Panc1 (cell line): ENCODE measurements at regions not wholly inside any gene's neighbourhood (a gene's known extent, or its start where the extent isn't known, plus 50 kb on each side); places are given as distances from the start of the nearest gene placed in this dataset.

Experiments
- ATAC-seq: fragments of 200-7000 bp; cut with Tn5 transposase; 2 replicates; pipeline ENCODE4 v1.9.1; 2020; ENCODE audit warnings: mild to moderate bottlenecking, moderate library complexity
- BruUV-seq: library from RNA; stranded (reverse); fragments of 400-500 nt; replicated peaks from 2 replicates; lab custom pipeline; 2021; lab: Mats Ljungman, UMichigan
- CTCF ChIA-PET: fragments of 300-600 bp; sonication (Branson Sonifier 250); formaldehyde crosslinking; loops from one replicate; lab custom pipeline; 2022; ENCODE audit warnings: antibody characterized with exemption; lab: Charles Lee
- POLR2A ChIA-PET: fragments of 300-600 bp; sonication (Branson Sonifier 250); formaldehyde crosslinking; loops from one replicate; lab custom pipeline; 2022; ENCODE audit warnings: antibody characterized with exemption; lab: Charles Lee
- DNase-seq: peaks from one replicate; pipeline ENCODE4 v3.0.0-alpha.2; 2010; ENCODE audit warnings: low read depth, low spot score
- H3K27ac ChIP-seq: 2 replicates; pipeline ENCODE4 v1.5.1; 2011; ENCODE audit warnings: mild to moderate bottlenecking, low read length, inconsistent platforms
- H3K27me3 ChIP-seq: fragments of 200-500 bp; sonication (Bioruptor generic); 2 replicates; pipeline ENCODE4 v1.6.0; 2014; ENCODE audit warnings: low read length, inconsistent platforms; ENCODE audit not compliant: control insufficient read depth, insufficient read depth
- H3K36me3 ChIP-seq: fragments of 200-500 bp; sonication (Bioruptor generic); 2 replicates; pipeline ENCODE4 v1.5.1; 2014; ENCODE audit warnings: inconsistent platforms, mild to moderate bottlenecking, low read length, moderate library complexity; ENCODE audit not compliant: control insufficient read depth, insufficient read depth
- H3K4me1 ChIP-seq: 2 replicates; pipeline ENCODE4 v1.5.1; 2011; ENCODE audit warnings: inconsistent platforms, mild to moderate bottlenecking, low read length, moderate library complexity; ENCODE audit not compliant: control insufficient read depth, insufficient read depth
- H3K4me3 ChIP-seq, 2 experiments: 2 replicates each; pipeline ENCODE4 v1.5.1; 2011 to 2012; ENCODE audit warnings: low read depth in 2 of 2, low read length in 2 of 2, mild to moderate bottlenecking in 2 of 2, inconsistent platforms in 1 of 2, moderate library complexity in 1 of 2
- H3K9me3 ChIP-seq: fragments of 200-500 bp; sonication (Bioruptor generic); 2 replicates; pipeline ENCODE4 v1.5.1; 2014; ENCODE audit warnings: low read depth, mild to moderate bottlenecking, inconsistent platforms, low read length, moderate library complexity; ENCODE audit not compliant: control insufficient read depth, insufficient read depth
- CTCF ChIP-seq: fragments of 450-650 bp; IDR thresholded peaks from 2 replicates; pipeline ENCODE4 v1.5.1; 2017; ENCODE audit warnings: mild to moderate bottlenecking
- POLR2AphosphoS5 ChIP-seq: IDR thresholded peaks from 2 replicates; pipeline ENCODE4 v1.6.1; 2012; ENCODE audit warnings: mild to moderate bottlenecking, low read depth, low read length, moderate library complexity
- REST ChIP-seq, 2 experiments: IDR thresholded peaks; 2 replicates each; pipeline ENCODE4 v1.6.1; 2011 to 2012; ENCODE audit warnings: low read depth in 2 of 2, control low read depth in 1 of 2, low read length in 1 of 2, mild to moderate bottlenecking in 1 of 2, moderate library complexity in 1 of 2; ENCODE audit not compliant: insufficient read depth in 1 of 2
- SIN3A ChIP-seq: IDR thresholded peaks from 2 replicates; pipeline ENCODE4 v1.6.1; 2012; ENCODE audit warnings: low read depth, mild to moderate bottlenecking, low read length, moderate library complexity, borderline replicate concordance; ENCODE audit not compliant: insufficient read depth
- TCF7L2 ChIP-seq: IDR thresholded peaks from 2 replicates; pipeline ENCODE4 v1.6.1; 2011; ENCODE audit warnings: mild to moderate bottlenecking, low read depth, low read length, inconsistent platforms
- in situ Hi-C: cut with HindIII; loops from 2 replicates; pipeline ENCODE4 v1.10.0; 2016; ENCODE audit warnings: low sequenced_read_pairs, low pct_unique_long_range_greater_than_20kb
- intact Hi-C: fragments of 100-400 bp; cut with micrococcal nuclease; formaldehyde crosslinking; loops from one replicate; pipeline ENCODE4 v1.10.0; 2022; ENCODE audit not compliant: unreplicated experiment

- in situ Hi-C loops (no loop called here), intact Hi-C loops (no loop called here)
- ChIA-PET CTCF (no interaction called here), POLR2A (no interaction called here)
- Histone ChIP-seq H3K9me3 (no peaks in the 10 kb centered on the region), H3K27ac (no peak overlapping the region), H3K4me1 (no peaks in the 10 kb centered on the region), H3K27me3 (no peaks in the 10 kb centered on the region), H3K36me3 (no peaks in the 10 kb centered on the region), H3K4me3 (no peak overlapping the region)
- TF ChIP-seq SIN3A (no peak), TCF7L2 (no peak), POLR2AphosphoS5 (no peak), REST (IDR thresholded peaks at IDR 0.05; ENCODE audit: insufficient read depth in 1 of 2, low read depth in 2 of 2, low read length in 1 of 2) (no peak), CTCF (no peak)
- ATAC-seq (no peak), DNase-seq (no peak)
- no TSS peak for BruUV-seq
These were observed 125.3 kb upstream of the MAOA start for GRCh38 chrX:43530837-43531236.

- Histone ChIP-seq H3K36me3 (no peaks in the 10 kb centered on the region), H3K9me3 (no peaks in the 10 kb centered on the region), H3K27me3 (no peaks in the 10 kb centered on the region), H3K4me1 (no peaks in the 10 kb centered on the region), H3K4me3 (no peak overlapping the region), H3K27ac (no peak overlapping the region)
- intact Hi-C loops = no loop called here
- POLR2A ChIA-PET = no interaction called here
- no TSS peak for BruUV-seq
- TF ChIP-seq TCF7L2 = no peak
- ATAC-seq (no peak), DNase-seq (no peak)
- CTCF ChIA-PET = no interaction called here
- in situ Hi-C loops = no loop called here
These were observed 115.8 kb upstream of the MAOA start for GRCh38 chrX:43540318-43540717.

GRCh38 chrX:43551590-43551989, 104.5 kb upstream of the MAOA start:
- intact Hi-C loops (loop anchor here (10.0 kb wide), 1 partner anchor 197 kb away; no protein-coding TSS in a partner anchor), in situ Hi-C loops (no loop called here)
- no TSS peak for BruUV-seq
- H3K36me3 ChIP-seq = no peaks in the 10 kb centered on the region
- TF ChIP-seq POLR2AphosphoS5 (no peak), REST (IDR thresholded peaks at IDR 0.05; ENCODE audit: insufficient read depth in 1 of 2, low read depth in 2 of 2, low read length in 1 of 2) (no peak), CTCF (no peak), TCF7L2 (no peak), SIN3A (no peak)
- CTCF ChIA-PET = no interaction called here
- no peak for DNase-seq
- H3K4me3 ChIP-seq = no peak overlapping the region
- no peaks in the 10 kb centered on the region for H3K4me1 ChIP-seq
- no peak for ATAC-seq
- H3K27me3 ChIP-seq = no peaks in the 10 kb centered on the region
- POLR2A ChIA-PET = no interaction called here
- no peaks in the 10 kb centered on the region for H3K9me3 ChIP-seq
- H3K27ac ChIP-seq = no peak overlapping the region
